CD14-positive monocyte (primary cell): ENCODE measurements at regions not wholly inside any gene's neighbourhood (a gene's known extent, or its start where the extent isn't known, plus 50 kb on each side); places are given as distances from the start of the nearest gene placed in this dataset.

ENCODE experiments used
- DNase-seq, 3 donors: peaks; one replicate each; pipeline ENCODE4 v3.0.0-alpha.2; 2011 to 2022
- H2AFZ ChIP-seq: 2 replicates; pipeline ENCODE4 v1.6.0; 2012; ENCODE audit warnings: mild to moderate bottlenecking, low read depth, low read length, inconsistent platforms; ENCODE audit not compliant: insufficient read depth, poor library complexity, severe bottlenecking
- H3K27ac ChIP-seq, 2 donors: 1 replicate in 1 of 2; 2 replicates in 1 of 2; pipeline ENCODE4 v1.5.1; 2012 to 2013; ENCODE audit warnings: low read length in 2 of 2, control low read depth in 1 of 2, inconsistent platforms in 1 of 2, low read depth in 1 of 2, mild to moderate bottlenecking in 1 of 2
- H3K27me3 ChIP-seq, 2 donors: one replicate each; pipeline versions ENCODE4 v1.6.0 to v1.6.1; 2011 to 2013; ENCODE audit warnings: low read length in 2 of 2; ENCODE audit not compliant: control insufficient read depth in 2 of 2, insufficient read depth in 2 of 2
- H3K36me3 ChIP-seq, 2 donors: replicated peaks in 1 of 2; 1 replicate in 1 of 2; 2 replicates in 1 of 2; pipeline versions ENCODE4 v1.5.1 to v1.6.1; 2012 to 2013; ENCODE audit warnings: low read length in 2 of 2, control low read depth in 1 of 2, inconsistent platforms in 1 of 2, mild to moderate bottlenecking in 1 of 2; ENCODE audit not compliant: insufficient read depth in 2 of 2, control insufficient read depth in 1 of 2
- H3K4me1 ChIP-seq, 2 donors: 1 replicate in 1 of 2; 2 replicates in 1 of 2; pipeline versions ENCODE4 v1.5.1 to v1.6.1; 2012 to 2013; ENCODE audit warnings: low read length in 2 of 2, control low read depth in 1 of 2, inconsistent platforms in 1 of 2, mild to moderate bottlenecking in 1 of 2, moderate library complexity in 1 of 2; ENCODE audit not compliant: insufficient read depth in 2 of 2, control insufficient read depth in 1 of 2
- H3K4me2 ChIP-seq: replicated peaks from 2 replicates; pipeline ENCODE3; 2012; ENCODE audit warnings: low read length, moderate library complexity, mild to moderate bottlenecking; ENCODE audit not compliant: poor library complexity, severe bottlenecking; ENCODE audit errors: extremely low read depth
- H3K4me3 ChIP-seq, 3 experiments: fragments of 200-600 bp in 1 of 3; sonication (generic) in 1 of 3; replicated peaks in 1 of 3; 1 replicate in 2 of 3; 2 replicates in 1 of 3; pipeline ENCODE4 v1.5.1; 2011 to 2013; ENCODE audit warnings: low read length in 3 of 3, mild to moderate bottlenecking in 3 of 3, control low read depth in 2 of 3, low read depth in 2 of 3, inconsistent platforms in 1 of 3, moderate library complexity in 1 of 3
- H3K79me2 ChIP-seq: 2 replicates; pipeline ENCODE4 v1.6.0; 2012; ENCODE audit warnings: mild to moderate bottlenecking, control low read depth, inconsistent platforms, low read length, moderate library complexity; ENCODE audit not compliant: insufficient read depth
- H3K9ac ChIP-seq: 2 replicates; pipeline ENCODE4 v1.6.0; 2017; ENCODE audit warnings: low read length, mild to moderate bottlenecking; ENCODE audit not compliant: insufficient read depth, poor library complexity, severe bottlenecking
- H3K9me3 ChIP-seq, 2 donors: replicated peaks in 1 of 2; 1 replicate in 1 of 2; 2 replicates in 1 of 2; pipeline versions ENCODE4 v1.5.1 to v1.6.1; 2012 to 2013; ENCODE audit warnings: low read length in 2 of 2, control low read depth in 1 of 2; ENCODE audit not compliant: control insufficient read depth in 1 of 2, insufficient read depth in 1 of 2
- H4K20me1 ChIP-seq: 2 replicates; pipeline ENCODE4 v1.6.0; 2012; ENCODE audit warnings: mild to moderate bottlenecking, low read length, control low read depth, moderate library complexity; ENCODE audit not compliant: insufficient read depth
- H3K27ac Mint-ChIP-seq, 7 donors: one replicate each; pipeline ENCODE4 v1.8.0; 2020; ENCODE audit warnings: mild to moderate bottlenecking in 7 of 7, mixed read lengths in 7 of 7, moderate library complexity in 6 of 7, inconsistent platforms in 2 of 7
- H3K27me3 Mint-ChIP-seq, 3 donors: one replicate each; pipeline ENCODE4 v1.8.0; 2021 to 2022; ENCODE audit warnings: low read depth in 3 of 3, mild to moderate bottlenecking in 3 of 3, mixed read lengths in 3 of 3, moderate library complexity in 3 of 3, inconsistent platforms in 1 of 3
- H3K36me3 Mint-ChIP-seq, 2 donors: one replicate each; pipeline ENCODE4 v1.8.0; 2020; ENCODE audit warnings: mixed read lengths in 2 of 2, inconsistent platforms in 1 of 2, mild to moderate bottlenecking in 1 of 2
- H3K4me1 Mint-ChIP-seq: one replicate; pipeline ENCODE4 v1.8.0; 2020; ENCODE audit warnings: mild to moderate bottlenecking, mixed read lengths
- H3K4me3 Mint-ChIP-seq, 2 donors: one replicate each; pipeline ENCODE4 v1.8.0; 2020; ENCODE audit warnings: mild to moderate bottlenecking in 2 of 2, mixed read lengths in 2 of 2, moderate library complexity in 1 of 2
- H3K9me3 Mint-ChIP-seq, 7 donors: one replicate each; pipeline ENCODE4 v1.8.0; 2020 to 2022; ENCODE audit warnings: mixed read lengths in 7 of 7, mild to moderate bottlenecking in 6 of 7, moderate library complexity in 6 of 7, inconsistent platforms in 2 of 7
- CTCF ChIP-seq: fragments of 200-600 bp; IDR thresholded peaks from one replicate; pipeline ENCODE4 v1.8.0; 2022; ENCODE audit warnings: antibody characterized with exemption, mild to moderate bottlenecking
- WGBS: methylation state at CpG from one replicate; pipeline ENCODE4 v1.1.5; 2013; ENCODE audit warnings: missing lambda C conversion rate; ENCODE audit not compliant: insufficient coverage; 5-methylcytosine and 5-hydroxymethylcytosine counted together
- intact Hi-C, 2 donors: fragments of 100-400 bp; cut with micrococcal nuclease; formaldehyde crosslinking; loops; one replicate each; pipeline versions ENCODE4 v1.15.0 to v1.15.1; 2023

- intact Hi-C loops, result no loop called here
- Histone ChIP-seq H3K9ac (no peak overlapping the region), H3K79me2 (no peaks in the 10 kb centered on the region), H2AFZ (no peak overlapping the region), H3K4me3 (no peak overlapping the region), H3K9me3 (no peaks in the 10 kb centered on the region), H4K20me1 (no peaks in the 10 kb centered on the region), H3K36me3 (no peaks in the 10 kb centered on the region), H3K4me1 (no peaks in the 10 kb centered on the region), H3K27ac (no peak overlapping the region), H3K27me3 (no peaks in the 10 kb centered on the region), H3K4me2 (no peak overlapping the region)
- H3K36me3 Mint-ChIP-seq, result no peaks in the 10 kb centered on the region
- TF ChIP-seq CTCF, result no peak
- DNase-seq, result no peak
- H3K4me3 Mint-ChIP-seq, result no peak overlapping the region
- peaks cover 2 to 5% (median 4%) of the 10 kb centered on the region in 3 donors for H3K27me3 Mint-ChIP-seq
- no CpG with 5 or more reads among the region's 2 CpGs for WGBS
- no peaks in the 10 kb centered on the region for H3K4me1 Mint-ChIP-seq
- no peak overlapping the region for H3K27ac Mint-ChIP-seq
- peaks cover 0 to 11% (median 3%) of the 10 kb centered on the region in 7 donors for H3K9me3 Mint-ChIP-seq
Measured at GRCh38 chr9:87113874-87114273, 166.6 kb upstream of the GAS1 start.

GRCh38 chr9:87115785-87116184 lies 168.5 kb upstream of the GAS1 start:
- no peak overlapping the region for H3K27ac ChIP-seq
- H3K36me3 ChIP-seq, result no peaks in the 10 kb centered on the region
- no peak overlapping the region for H3K4me3 Mint-ChIP-seq
- no peak overlapping the region for H3K4me2 ChIP-seq
- TF ChIP-seq CTCF, result no peak
- no peak for DNase-seq
- H3K9me3 ChIP-seq, result no peaks in the 10 kb centered on the region
- no peaks in the 10 kb centered on the region for H3K4me1 ChIP-seq
- no peaks in the 10 kb centered on the region for H3K27me3 ChIP-seq
- peaks cover 0 to 11% (median 3%) of the 10 kb centered on the region in 7 donors for H3K9me3 Mint-ChIP-seq
- no peaks in the 10 kb centered on the region for H3K4me1 Mint-ChIP-seq
- H3K79me2 ChIP-seq, result no peaks in the 10 kb centered on the region
- peaks cover 2 to 5% (median 2%) of the 10 kb centered on the region in 3 donors for H3K27me3 Mint-ChIP-seq
- no peak overlapping the region for H2AFZ ChIP-seq
- no peak overlapping the region for H3K9ac ChIP-seq
- WGBS, result 67% methylated on average over 1 of the region's 1 CpG
- no peaks in the 10 kb centered on the region for H3K36me3 Mint-ChIP-seq
- intact Hi-C loops, result no loop called here
- H3K27ac Mint-ChIP-seq, result no peak overlapping the region
- no peak overlapping the region for H3K4me3 ChIP-seq
- H4K20me1 ChIP-seq, result no peaks in the 10 kb centered on the region
